ENCODE measurements at regions not wholly inside any gene's neighbourhood (a gene's known extent, or its start where the extent isn't known, plus 50 kb on each side); places are given as distances from the start of the nearest gene placed in this dataset.
A peak's percentile ranks its signal among the peaks of the same experiment; 100 is the strongest.

DNA sequence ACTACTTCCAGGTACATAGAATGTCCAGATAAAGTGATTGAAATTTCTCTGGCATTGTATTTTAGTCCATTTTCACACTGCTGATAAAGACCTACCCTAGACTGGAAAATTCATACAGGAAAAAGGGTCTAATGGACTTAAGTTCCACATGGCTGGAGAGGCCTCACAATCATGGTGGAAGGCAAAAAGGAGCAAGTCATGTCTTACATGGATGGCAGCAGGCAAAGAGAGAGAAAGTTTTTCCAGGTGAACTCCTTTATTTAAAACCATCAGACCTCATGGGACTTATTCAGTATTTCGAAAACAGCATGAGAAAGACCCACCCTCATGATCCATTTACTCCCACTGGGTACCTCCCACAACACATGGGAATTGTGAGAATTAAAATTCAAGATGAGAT, 1359.7 kb upstream of the RAG2 start:
- in situ Hi-C loops (cut with MboI; ENCODE audit: low sequenced_read_pairs, unreplicated experiment): no loop called here
- TF ChIP-seq, protein P1, sequence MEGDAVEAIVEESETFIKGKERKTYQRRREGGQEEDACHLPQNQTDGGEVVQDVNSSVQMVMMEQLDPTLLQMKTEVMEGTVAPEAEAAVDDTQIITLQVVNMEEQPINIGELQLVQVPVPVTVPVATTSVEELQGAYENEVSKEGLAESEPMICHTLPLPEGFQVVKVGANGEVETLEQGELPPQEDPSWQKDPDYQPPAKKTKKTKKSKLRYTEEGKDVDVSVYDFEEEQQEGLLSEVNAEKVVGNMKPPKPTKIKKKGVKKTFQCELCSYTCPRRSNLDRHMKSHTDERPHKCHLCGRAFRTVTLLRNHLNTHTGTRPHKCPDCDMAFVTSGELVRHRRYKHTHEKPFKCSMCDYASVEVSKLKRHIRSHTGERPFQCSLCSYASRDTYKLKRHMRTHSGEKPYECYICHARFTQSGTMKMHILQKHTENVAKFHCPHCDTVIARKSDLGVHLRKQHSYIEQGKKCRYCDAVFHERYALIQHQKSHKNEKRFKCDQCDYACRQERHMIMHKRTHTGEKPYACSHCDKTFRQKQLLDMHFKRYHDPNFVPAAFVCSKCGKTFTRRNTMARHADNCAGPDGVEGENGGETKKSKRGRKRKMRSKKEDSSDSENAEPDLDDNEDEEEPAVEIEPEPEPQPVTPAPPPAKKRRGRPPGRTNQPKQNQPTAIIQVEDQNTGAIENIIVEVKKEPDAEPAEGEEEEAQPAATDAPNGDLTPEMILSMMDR (IDR thresholded peaks at IDR 0.05; ENCODE audit: borderline replicate concordance, control extremely low read depth, extremely low read depth, insufficient read depth, missing control alignments): no peak
- DNase-seq (ENCODE audit: low spot score): no peak

DNA sequence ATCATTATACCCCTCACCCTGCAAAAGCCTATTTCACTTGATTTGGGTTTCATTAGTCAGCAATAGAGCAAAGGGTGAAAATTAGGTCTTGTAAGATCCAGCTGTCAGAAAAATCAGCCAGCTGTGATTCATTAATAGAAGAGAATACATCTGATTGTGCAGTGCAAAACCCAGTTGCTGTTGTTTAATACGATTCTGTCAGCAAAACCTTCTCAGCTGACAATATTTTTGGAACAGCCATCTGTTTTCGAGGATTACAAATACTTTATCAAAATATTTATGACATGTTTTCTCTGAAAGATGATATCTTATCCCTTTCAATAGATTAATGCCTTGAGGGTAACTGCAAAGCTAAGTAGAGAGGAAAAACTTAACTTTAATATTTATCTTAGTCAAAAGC, 1354.0 kb upstream of the RAG2 start:
- TF ChIP-seq, protein P1 (IDR thresholded peaks at IDR 0.05; ENCODE audit: borderline replicate concordance, control extremely low read depth, extremely low read depth, insufficient read depth, missing control alignments): no peak
- DNase-seq (ENCODE audit: low spot score): no peak

DNA sequence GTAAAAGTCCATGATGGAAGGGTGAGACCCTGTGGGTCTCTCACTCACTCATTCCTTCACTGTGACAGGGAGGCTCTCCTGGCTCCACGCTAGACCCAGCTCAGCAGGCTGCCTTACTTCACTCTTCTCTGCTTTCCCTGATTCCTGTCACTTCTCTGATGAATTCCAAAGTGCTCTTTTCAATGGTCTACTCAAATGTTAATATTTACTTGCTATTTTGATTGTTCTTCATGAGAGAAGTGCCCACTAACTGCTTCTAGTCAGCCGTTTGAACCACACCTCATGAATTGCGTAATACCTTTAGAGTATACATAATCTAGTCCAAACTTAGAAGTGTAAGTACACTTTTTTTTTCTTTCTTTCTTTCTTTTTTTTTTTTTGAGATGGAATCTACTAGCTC, 1350.2 kb upstream of the RAG2 start:
- DNase-seq (ENCODE audit: low spot score): no peak
- in situ Hi-C loops (cut with MboI; ENCODE audit: low sequenced_read_pairs, unreplicated experiment): no loop called here
- TF ChIP-seq, protein P1 (IDR thresholded peaks at IDR 0.05; ENCODE audit: borderline replicate concordance, control extremely low read depth, extremely low read depth, insufficient read depth, missing control alignments): no peak

More for the DNA sequence above, 1354.0 kb upstream of the RAG2 start:
- in situ Hi-C loops (cut with MboI; ENCODE audit: low sequenced_read_pairs, unreplicated experiment): no loop called here

DNA sequence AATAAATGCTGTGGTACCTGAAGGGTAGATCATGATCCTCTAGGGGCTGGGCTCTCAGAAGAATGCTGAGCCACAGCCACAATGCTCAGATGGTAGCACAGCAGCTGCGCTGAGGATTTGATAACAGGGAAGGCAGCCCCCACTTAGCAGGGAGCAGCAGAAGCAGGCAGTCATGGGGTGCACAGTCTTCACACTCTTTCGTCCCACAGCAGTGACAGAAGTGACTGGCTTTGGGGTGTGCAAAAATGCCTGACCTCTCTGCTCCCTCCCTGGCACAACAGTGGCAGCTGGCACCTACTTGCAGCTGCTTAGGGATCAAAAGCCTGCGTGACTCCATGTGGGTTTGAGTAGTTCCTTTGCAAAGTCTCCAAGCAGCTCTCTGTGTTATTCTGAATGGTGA, 1349.8 kb upstream of the RAG2 start:
- no peak for DNase-seq (ENCODE audit: low spot score)
- in situ Hi-C loops (cut with MboI; ENCODE audit: low sequenced_read_pairs, unreplicated experiment): no loop called here
- TF ChIP-seq, protein P1 (IDR thresholded peaks at IDR 0.05; ENCODE audit: borderline replicate concordance, control extremely low read depth, extremely low read depth, insufficient read depth, missing control alignments): no peak

DNA sequence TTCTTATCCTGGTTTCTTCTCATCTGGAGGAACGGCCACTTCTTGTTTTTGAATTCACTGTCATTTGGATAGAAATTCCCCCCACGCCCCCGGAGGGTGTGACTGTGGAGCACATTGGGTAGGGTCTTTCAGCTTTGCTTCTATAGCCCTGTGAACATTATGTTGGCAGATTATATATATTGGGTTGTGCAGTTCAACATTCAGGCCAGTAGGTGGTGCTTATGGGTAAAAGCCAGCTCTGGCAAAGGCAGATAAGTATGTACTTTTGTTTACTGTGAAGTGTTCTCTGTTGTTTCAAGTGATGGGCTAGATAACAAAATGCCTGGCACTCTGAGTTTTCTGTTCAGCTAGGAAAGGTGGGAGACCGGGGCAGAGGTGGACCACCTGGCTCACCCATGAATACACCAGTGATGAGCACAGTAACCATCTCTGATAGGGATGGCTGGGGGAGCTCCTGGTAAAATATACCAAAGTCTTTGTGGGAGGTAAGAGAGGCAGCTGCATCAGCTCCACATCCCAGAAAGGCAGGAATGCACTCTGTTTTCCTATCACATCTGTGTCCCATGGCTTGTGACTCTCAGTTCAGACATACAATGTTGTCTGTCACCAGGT, 1348.2 kb upstream of the RAG2 start:
- in situ Hi-C loops (cut with MboI; ENCODE audit: low sequenced_read_pairs, unreplicated experiment): no loop called here
- DNase-seq (ENCODE audit: low spot score): no peak
- TF ChIP-seq, protein P1 (IDR thresholded peaks at IDR 0.05; ENCODE audit: borderline replicate concordance, control extremely low read depth, extremely low read depth, insufficient read depth, missing control alignments): peak; percentile 41

DNA sequence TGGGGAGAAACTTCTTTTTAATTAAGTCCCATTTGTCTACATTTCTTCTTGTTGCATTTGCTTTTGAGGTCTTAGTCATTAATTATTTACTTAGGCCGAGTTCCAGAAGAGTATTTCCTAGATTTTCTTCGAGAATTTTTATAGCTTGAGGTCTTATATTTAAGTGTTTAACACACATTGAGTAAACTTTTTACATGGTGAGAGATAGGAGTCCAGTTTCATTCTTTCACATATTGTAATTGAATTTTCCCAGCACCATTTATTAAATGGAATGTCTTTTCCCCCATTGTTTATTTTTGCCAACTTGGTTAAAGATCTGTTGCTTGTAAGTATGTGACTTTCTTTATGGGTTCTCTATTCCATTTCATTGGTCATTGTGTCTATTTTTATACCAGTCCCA, 1344.0 kb upstream of the RAG2 start:
- in situ Hi-C loops (cut with MboI; ENCODE audit: low sequenced_read_pairs, unreplicated experiment): no loop called here
- TF ChIP-seq, protein P1 (IDR thresholded peaks at IDR 0.05; ENCODE audit: borderline replicate concordance, control extremely low read depth, extremely low read depth, insufficient read depth, missing control alignments): no peak
- DNase-seq (ENCODE audit: low spot score): no peak

Data from GM13976 (cell line).